Fibroblast of skin of scalp (primary cell): ENCODE measurements at regions not wholly inside any gene's neighbourhood (a gene's known extent, or its start where the extent isn't known, plus 50 kb on each side); places are given as distances from the start of the nearest gene placed in this dataset.

Experiments used
- DNase-seq: peaks from one replicate; pipeline ENCODE4 v3.0.0-alpha.2; 2013

DNA sequence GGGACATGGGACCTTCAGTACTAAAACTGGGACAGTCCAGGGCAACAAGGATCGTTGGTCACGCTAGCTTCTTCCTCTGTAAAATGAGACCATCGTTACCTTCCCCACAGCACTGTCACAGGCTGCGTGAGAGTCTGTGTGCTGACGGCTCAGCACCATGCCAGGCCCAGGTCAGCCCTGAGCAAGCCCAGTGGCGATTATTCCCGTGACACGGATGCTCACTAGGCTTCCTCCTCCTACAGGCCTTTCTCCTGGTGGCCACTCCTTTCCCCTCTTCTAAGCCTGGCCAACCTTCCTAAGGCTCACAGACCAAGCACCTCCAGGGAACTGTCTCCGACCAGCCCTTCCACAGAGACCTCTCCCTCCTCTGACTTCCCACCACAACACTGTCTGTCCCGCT lies 69.3 kb upstream of the RUNX3 start:
- DNase-seq = no peak

- no peak for DNase-seq
Measured at GRCh38 chr1:24998563-24999245, 68.6 kb upstream of the RUNX3 start.

- no peak for DNase-seq
Measured at GRCh38 chr1:24996983-24997893, 67.2 kb upstream of the RUNX3 start.

- no peak for DNase-seq
Measured at GRCh38 chr1:24996456-24996855, 66.4 kb upstream of the RUNX3 start.

- no peak for DNase-seq
Measured at GRCh38 chr1:24995661-24996060, 65.6 kb upstream of the RUNX3 start.

- DNase-seq = no peak
Measured at GRCh38 chr1:24995140-24995539, 65.1 kb upstream of the RUNX3 start.

GRCh38 chr1:24993871-24994580 lies 64.0 kb upstream of the RUNX3 start:
- DNase-seq = no peak

GRCh38 chr1:24992761-24993211 lies 62.7 kb upstream of the RUNX3 start:
- no peak for DNase-seq

DNA sequence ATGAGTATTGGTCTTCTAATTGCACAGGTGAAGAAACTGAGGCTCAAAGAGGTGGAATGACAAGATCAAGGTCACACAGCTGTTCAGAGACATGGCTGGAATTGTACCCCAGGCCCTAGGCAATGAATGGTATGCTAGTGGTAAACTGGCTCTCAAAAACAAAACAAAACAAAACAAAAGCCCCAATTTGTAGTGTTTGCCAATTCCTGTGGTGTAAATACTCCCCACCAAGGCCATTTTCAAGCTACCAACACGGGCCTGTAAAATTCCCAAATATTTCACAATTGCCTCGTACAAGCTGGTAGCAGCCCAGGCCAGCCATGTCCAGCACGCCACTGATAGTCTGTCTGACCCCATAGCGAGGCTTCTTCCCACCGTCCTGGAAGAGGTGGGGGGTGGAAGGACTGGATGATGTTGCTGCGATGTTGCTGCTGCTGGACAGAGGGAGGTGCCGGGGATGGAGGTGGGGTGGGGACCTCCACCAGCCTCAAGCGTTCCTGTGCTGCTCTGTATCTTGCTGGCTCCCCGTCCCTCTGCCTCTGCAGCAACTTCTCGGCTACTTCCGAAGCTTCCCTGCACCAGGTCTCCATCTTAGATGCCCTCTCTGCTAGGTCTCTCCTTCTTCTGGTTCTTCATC lies 62.2 kb upstream of the RUNX3 start:
- DNase-seq = no peak

- no peak for DNase-seq
Measured at GRCh38 chr1:24991697-24992096, 61.6 kb upstream of the RUNX3 start.

DNA sequence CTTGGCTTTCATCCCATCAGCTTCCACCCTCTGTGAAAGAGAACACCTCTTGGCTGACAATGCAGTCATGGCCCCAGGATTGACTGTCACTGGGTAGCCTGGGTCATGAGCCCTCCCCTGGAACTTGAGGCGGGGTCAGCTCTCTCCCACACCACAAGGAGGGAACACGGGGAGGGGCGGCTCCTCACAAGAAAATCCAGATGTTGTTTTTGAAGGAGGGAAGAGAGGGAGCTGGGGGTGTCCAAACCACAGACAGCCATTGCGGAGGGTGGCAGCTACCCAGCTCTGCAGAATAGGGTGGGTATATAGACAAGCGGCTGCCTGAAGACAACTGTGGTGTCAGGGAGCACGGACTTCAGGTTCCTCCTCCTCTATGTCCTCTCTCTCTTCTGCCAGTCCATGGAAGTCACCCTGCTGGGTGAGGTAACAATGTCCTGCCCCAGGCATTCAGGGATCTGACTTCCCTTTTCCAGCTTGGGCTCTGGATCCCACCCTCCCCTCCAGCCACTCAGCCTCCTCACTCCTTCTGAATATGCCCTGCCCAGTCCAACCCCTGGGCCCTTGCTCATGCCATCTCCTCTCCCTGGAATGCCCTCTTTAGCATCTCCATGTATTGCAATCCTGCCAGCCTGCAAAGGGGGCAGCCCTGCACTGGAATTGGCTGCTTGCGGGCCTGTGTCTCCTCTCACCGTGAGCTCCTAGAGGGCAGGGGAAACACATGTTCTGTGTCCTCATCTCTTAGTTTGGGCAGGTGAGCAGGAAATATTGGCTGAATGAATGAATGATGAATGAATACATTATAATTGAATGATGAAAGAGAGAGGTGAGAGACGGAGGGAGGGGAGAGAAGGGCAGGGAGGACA lies 60.9 kb upstream of the RUNX3 start:
- no peak for DNase-seq

- no peak for DNase-seq
Measured at GRCh38 chr1:24990136-24990535, 60.1 kb upstream of the RUNX3 start.

DNA sequence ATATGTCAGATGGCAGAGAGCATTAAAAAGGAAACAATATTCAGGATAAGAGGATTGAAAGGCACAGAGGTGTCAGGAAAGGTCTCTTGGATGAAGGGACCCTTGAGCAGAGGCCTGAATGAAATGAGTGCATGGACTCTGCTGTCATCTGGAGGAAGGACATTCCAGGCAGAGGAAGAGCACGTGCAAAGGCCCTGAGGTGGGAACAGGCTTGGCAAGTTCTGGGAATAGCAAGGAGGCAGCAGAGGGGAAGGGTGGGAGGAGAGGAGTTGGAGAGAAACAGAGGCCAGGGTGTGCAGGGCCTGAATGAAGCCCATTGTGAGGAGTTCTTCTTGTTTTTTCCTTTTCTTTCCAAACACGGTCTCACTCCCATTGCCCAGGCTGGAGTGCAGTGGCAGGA lies 59.0 kb upstream of the RUNX3 start:
- DNase-seq = no peak

- DNase-seq = no peak
Measured at GRCh38 chr1:24988558-24988912, 58.5 kb upstream of the RUNX3 start.

GRCh38 chr1:24987875-24988557 lies 57.9 kb upstream of the RUNX3 start:
- no peak for DNase-seq

GRCh38 chr1:24987424-24987823 lies 57.3 kb upstream of the RUNX3 start:
- no peak for DNase-seq

DNA sequence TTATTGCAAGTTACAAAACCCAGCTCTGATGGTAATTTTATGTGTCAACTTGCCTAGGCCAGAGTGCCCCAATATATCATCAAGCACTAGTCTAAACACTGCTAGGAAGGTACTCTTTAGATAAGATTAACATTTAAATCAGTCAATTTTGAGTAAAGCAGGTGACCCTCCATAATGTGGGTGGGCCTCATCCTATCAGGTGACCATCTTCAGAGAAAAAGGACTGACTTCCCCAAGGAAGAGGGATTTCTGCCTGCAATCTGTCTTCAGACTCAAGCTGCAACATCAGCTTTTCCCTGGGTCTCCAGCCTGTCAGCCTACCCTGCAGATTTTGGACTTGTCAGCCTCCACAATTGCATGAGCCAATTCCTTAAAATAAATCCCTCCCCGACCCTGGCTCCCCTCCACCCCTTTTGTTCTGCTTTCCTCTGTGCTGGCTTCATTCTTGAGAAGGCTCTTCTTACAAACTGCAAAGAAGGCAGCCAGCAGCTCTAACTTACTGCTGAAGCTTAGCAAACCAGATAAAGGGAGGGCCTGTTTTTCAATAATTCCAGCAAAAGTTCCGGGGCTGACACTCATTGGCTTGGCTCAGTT lies 56.4 kb upstream of the RUNX3 start:
- no peak for DNase-seq

GRCh38 chr1:24985737-24986136 lies 55.7 kb upstream of the RUNX3 start:
- no peak for DNase-seq

GRCh38 chr1:24984800-24985522 lies 54.9 kb upstream of the RUNX3 start:
- DNase-seq = no peak

- DNase-seq = no peak
Measured at GRCh38 chr1:24984300-24984699, 54.2 kb upstream of the RUNX3 start.
